ENCODE measurements at regions not wholly inside any gene's neighbourhood (a gene's known extent, or its start where the extent isn't known, plus 50 kb on each side); places are given as distances from the start of the nearest gene placed in this dataset.

DNA sequence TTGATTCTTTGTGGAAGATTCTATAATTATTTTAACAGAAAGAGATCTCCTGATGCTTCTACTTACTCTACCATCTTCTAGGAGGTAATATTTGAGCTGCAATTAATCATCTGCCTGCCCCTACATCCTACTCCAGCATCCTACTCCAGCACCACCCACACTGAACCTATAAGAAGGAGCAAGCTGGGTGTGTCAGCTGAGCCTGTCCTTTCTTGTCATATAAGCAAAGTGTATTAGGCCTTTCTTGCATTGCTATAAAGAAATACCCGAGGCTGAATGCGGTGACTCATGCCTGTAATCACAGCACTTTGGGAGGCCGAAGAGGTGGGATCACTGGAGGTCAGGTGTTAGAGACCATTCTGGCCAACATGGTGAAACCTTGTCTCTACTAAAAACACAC, 84.2 kb upstream of the ARG1 start:
- TF ChIP-seq, protein P1, sequence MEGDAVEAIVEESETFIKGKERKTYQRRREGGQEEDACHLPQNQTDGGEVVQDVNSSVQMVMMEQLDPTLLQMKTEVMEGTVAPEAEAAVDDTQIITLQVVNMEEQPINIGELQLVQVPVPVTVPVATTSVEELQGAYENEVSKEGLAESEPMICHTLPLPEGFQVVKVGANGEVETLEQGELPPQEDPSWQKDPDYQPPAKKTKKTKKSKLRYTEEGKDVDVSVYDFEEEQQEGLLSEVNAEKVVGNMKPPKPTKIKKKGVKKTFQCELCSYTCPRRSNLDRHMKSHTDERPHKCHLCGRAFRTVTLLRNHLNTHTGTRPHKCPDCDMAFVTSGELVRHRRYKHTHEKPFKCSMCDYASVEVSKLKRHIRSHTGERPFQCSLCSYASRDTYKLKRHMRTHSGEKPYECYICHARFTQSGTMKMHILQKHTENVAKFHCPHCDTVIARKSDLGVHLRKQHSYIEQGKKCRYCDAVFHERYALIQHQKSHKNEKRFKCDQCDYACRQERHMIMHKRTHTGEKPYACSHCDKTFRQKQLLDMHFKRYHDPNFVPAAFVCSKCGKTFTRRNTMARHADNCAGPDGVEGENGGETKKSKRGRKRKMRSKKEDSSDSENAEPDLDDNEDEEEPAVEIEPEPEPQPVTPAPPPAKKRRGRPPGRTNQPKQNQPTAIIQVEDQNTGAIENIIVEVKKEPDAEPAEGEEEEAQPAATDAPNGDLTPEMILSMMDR (IDR thresholded peaks at IDR 0.05) = no peak
- TF ChIP-seq POLR2A (IDR thresholded peaks at IDR 0.05) = no peak

All from uterus (tissue), 2 donors.